Cardiac fibroblast (primary cell): ENCODE measurements at regions not wholly inside any gene's neighbourhood (a gene's known extent, or its start where the extent isn't known, plus 50 kb on each side); places are given as distances from the start of the nearest gene placed in this dataset.
A peak's percentile ranks its signal among the peaks of the same experiment; 100 is the strongest.

ENCODE experiments used
- DNase-seq, 2 donors: peaks; one replicate each; pipeline versions ENCODE4 v3.0.0 to v3.0.0-alpha.2; 2010; ENCODE audit warnings: low read depth in 2 of 2
- H3K4me3 ChIP-seq, 2 donors: replicated peaks in 1 of 2; 1 replicate in 1 of 2; 2 replicates in 1 of 2; pipeline ENCODE4 v1.5.1; 2011; ENCODE audit warnings: low read depth in 2 of 2, low read length in 2 of 2, mild to moderate bottlenecking in 2 of 2, moderate library complexity in 1 of 2
- TF ChIP-seq, protein P1 (sequence below): IDR thresholded peaks from one replicate; pipeline ENCODE4 v1.5.1; 2011; ENCODE audit warnings: low read depth, mild to moderate bottlenecking, low read length, inconsistent platforms

DNA sequence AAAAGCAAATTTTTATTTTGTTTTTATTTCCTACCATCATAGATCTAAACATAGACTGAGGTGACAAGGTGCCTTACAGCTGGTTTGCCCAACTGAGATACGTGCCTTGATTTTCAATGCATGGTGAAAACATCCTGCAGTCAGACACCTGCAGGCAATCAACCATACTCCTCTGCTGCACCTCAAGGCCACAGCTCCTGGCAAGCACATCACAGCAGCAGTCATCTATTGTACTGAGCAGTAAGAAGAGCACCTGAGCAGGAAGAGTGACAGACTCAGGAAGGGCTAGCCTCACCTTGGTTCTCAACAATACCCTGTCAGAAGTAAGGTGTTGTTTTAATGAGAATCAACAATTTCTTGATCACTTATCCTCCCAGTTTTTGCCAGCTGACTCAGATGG lies 1206.8 kb upstream of the NRXN1 start:
- TF ChIP-seq, protein P1, sequence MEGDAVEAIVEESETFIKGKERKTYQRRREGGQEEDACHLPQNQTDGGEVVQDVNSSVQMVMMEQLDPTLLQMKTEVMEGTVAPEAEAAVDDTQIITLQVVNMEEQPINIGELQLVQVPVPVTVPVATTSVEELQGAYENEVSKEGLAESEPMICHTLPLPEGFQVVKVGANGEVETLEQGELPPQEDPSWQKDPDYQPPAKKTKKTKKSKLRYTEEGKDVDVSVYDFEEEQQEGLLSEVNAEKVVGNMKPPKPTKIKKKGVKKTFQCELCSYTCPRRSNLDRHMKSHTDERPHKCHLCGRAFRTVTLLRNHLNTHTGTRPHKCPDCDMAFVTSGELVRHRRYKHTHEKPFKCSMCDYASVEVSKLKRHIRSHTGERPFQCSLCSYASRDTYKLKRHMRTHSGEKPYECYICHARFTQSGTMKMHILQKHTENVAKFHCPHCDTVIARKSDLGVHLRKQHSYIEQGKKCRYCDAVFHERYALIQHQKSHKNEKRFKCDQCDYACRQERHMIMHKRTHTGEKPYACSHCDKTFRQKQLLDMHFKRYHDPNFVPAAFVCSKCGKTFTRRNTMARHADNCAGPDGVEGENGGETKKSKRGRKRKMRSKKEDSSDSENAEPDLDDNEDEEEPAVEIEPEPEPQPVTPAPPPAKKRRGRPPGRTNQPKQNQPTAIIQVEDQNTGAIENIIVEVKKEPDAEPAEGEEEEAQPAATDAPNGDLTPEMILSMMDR: no peak
- DNase-seq: no peak
- no peak overlapping the region for H3K4me3 ChIP-seq

DNA sequence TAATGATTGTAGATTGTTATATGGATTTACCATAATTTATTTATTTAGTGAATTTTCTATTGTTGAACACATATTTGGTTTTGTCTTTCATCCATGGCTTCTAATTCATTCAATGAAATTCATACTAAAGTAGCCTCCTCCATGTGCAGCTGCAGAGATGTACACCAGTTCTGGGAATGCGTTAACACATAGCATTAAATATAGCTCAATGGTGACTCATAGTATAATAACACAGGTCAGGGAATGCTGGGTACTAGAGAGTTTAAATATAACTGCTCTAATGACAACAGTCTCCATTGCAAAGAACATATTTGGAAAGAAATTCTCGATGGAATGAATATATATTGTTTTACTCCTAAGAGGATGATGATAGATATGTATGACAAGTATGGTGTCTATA lies 1190.2 kb upstream of the NRXN1 start:
- H3K4me3 ChIP-seq: no peak overlapping the region
- DNase-seq: peak in 1 of 2 donors; percentile 64
- TF ChIP-seq, protein P1: no peak

DNA sequence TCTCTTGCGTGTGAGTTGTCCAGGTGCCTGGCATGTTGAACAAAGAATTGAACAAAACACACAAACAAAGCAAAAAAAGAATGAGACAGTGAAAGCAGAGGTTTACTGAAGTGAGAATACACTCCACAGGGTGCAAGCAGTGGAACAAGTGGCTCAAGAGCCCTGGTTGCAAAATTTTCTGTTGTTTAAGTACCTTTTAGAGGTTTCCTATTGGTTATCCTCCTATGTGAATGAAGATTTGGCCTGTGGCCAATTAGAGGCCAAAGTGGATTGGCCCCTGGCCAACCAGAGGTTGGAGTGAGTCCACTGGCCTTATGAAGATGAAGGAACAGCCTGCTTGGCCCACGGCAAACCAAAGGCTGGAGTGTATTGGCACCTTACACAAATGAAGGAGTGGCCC lies 1188.5 kb upstream of the NRXN1 start:
- peak in 1 of 2 donors; percentile 8 for DNase-seq
- TF ChIP-seq, protein P1: no peak
- no peak overlapping the region for H3K4me3 ChIP-seq

DNA sequence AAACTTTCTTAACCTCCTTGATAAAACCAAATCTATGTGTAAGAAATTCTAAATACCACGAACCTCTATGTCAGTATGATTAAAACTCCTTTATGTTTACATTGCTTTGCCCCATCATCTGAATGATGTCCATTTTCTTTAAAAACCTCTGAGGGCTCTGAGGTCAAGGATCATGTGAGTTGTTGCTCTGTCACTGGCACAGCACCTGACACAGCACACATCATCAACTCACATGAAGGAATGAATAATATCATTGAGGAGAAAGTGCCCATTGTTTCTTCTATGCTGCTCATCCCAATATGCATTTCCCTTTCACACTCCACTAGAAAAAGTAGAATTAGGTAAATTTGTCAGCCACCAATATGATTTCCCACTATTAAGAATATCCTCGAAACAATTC lies 1178.7 kb upstream of the NRXN1 start:
- TF ChIP-seq, protein P1: no peak
- no peak overlapping the region for H3K4me3 ChIP-seq
- no peak for DNase-seq

DNA sequence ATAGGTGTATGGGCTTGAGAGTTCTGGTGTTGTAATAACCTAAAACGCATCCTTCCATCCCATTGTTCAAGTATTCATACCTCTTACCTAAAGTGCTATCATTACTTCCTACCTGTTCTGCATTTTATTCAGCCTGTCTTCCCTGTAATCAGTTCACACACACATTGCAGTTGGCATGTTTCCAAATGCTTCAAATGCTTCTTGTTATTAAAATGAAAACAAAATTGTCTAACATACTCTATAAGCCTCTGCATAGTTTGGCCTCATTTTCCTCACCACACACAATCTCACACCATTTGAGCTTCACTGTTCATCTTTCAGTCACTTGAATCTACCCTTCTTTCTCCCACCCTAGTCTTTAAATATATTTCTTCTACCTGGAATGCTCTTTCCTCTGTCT lies 1178.2 kb upstream of the NRXN1 start:
- no peak overlapping the region for H3K4me3 ChIP-seq
- TF ChIP-seq, protein P1: no peak
- DNase-seq: no peak

DNA sequence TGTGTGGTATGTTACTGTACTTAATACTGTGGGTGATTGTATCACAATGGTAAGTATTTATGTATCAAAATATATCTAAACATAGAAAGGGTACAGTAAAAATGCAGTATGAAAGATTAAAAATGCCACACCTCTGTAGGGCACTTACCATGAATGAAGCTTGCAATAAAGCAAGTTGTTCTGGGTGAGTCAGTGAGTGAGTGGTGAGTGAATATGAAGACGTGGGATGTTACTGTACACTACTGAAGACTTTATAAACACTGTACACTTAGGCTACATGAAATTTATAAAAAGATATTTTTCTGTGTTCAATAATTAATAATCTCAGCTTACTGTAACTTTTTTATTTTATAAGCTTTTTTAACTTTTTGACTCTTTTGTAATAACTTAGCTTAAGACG lies 1162.4 kb upstream of the NRXN1 start:
- peak in 1 of 2 donors; percentile 4 for DNase-seq
- H3K4me3 ChIP-seq: no peak overlapping the region
- TF ChIP-seq, protein P1: no peak

DNA sequence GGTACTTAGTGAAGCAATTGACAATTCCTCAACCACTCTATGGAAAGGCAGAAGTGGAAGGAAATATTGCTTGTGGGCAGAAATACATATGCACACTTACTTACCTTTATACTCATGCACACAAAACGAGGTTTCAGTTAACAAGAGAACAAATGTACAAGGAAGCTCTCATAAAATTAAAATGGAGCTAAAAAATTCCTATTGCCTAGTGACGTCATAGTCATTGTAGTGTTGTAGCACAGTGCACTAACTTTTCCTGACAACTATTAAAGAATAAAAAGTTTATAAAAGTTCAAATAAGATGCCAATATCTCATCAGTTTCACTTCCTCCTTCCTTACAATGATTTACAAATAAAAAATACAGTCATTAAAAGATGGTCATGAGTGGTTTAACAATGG lies 1161.9 kb upstream of the NRXN1 start:
- no peak overlapping the region for H3K4me3 ChIP-seq
- no peak for DNase-seq
- TF ChIP-seq, protein P1: no peak
